PC-3 (cell line): ENCODE measurements at regions not wholly inside any gene's neighbourhood (a gene's known extent, or its start where the extent isn't known, plus 50 kb on each side); places are given as distances from the start of the nearest gene placed in this dataset.

ENCODE experiments used
- ATAC-seq: fragments of 200-7000 bp; cut with Tn5 transposase; 2 replicates; pipeline ENCODE4 v1.9.1; 2020; ENCODE audit warnings: mild to moderate bottlenecking, moderate library complexity
- BruUV-seq: library from RNA; stranded (reverse); fragments of 400-500 nt; replicated peaks from 2 replicates; lab custom pipeline; 2021; lab: Mats Ljungman, UMichigan
- CTCF ChIA-PET: fragments of 300-600 bp; sonication (Branson Sonifier 250); formaldehyde crosslinking; loops from one replicate; lab custom pipeline; 2022; ENCODE audit warnings: antibody characterized with exemption; lab: Charles Lee
- POLR2A ChIA-PET: fragments of 300-600 bp; sonication (Branson Sonifier 250); formaldehyde crosslinking; loops from one replicate; lab custom pipeline; 2022; ENCODE audit warnings: antibody characterized with exemption; ENCODE audit not compliant: unreplicated experiment; lab: Charles Lee
- DNase-seq: peaks from one replicate; pipeline ENCODE4 v3.0.0-alpha.2; 2015
- H2AFZ ChIP-seq: fragments of 300-600 bp; sonication (generic); 2 replicates; pipeline ENCODE4 v1.6.0; 2016; ENCODE audit warnings: antibody characterized with exemption, low read length
- H3F3A ChIP-seq: fragments of 300-600 bp; sonication (generic); one replicate; pipeline ENCODE4 v1.6.0; 2017; ENCODE audit warnings: antibody characterized with exemption, low read length, control low read depth, mild to moderate bottlenecking; ENCODE audit not compliant: unreplicated experiment
- H3K27ac ChIP-seq: fragments of 300-600 bp; sonication (generic); 2 replicates; pipeline ENCODE4 v1.5.1; 2016; ENCODE audit warnings: mild to moderate bottlenecking, low read length
- H3K27me3 ChIP-seq: fragments of 300-600 bp; sonication (generic); 2 replicates; pipeline ENCODE4 v1.6.1; 2016; ENCODE audit warnings: low read length, mixed read lengths
- H3K36me3 ChIP-seq: fragments of 300-600 bp; sonication (generic); 2 replicates; pipeline ENCODE4 v1.6.1; 2016; ENCODE audit warnings: low read depth, mixed run types, low read length, mixed read lengths
- H3K4me1 ChIP-seq: fragments of 300-600 bp; sonication (generic); 2 replicates; pipeline ENCODE4 v1.5.1; 2016; ENCODE audit warnings: low read length; ENCODE audit not compliant: insufficient read depth
- H3K4me2 ChIP-seq: fragments of 300-600 bp; sonication (generic); 2 replicates; pipeline ENCODE4 v1.6.0; 2016; ENCODE audit warnings: low read length
- H3K4me3 ChIP-seq: fragments of 300-600 bp; sonication (generic); 2 replicates; pipeline ENCODE4 v1.5.1; 2016; ENCODE audit warnings: mild to moderate bottlenecking, low read length, mixed read lengths
- H3K79me2 ChIP-seq: fragments of 300-600 bp; sonication (generic); 2 replicates; pipeline ENCODE4 v1.6.1; 2017; ENCODE audit warnings: low read length, mixed read lengths
- H3K9ac ChIP-seq: fragments of 300-600 bp; sonication (generic); 2 replicates; pipeline ENCODE4 v1.6.0; 2016; ENCODE audit warnings: mild to moderate bottlenecking, low read length
- H3K9me2 ChIP-seq: fragments of 300-600 bp; sonication (generic); replicated peaks from 2 replicates; pipeline ENCODE4 v1.6.1; 2016; ENCODE audit warnings: mixed run types, low read length, mixed read lengths
- H3K9me3 ChIP-seq: fragments of 300-600 bp; sonication (generic); 2 replicates; pipeline ENCODE4 v1.6.1; 2016; ENCODE audit warnings: low read length, mixed read lengths
- H4K20me1 ChIP-seq: fragments of 300-600 bp; sonication (generic); 2 replicates; pipeline ENCODE4 v1.6.1; 2016; ENCODE audit warnings: low read length, mixed read lengths
- CTCF ChIP-seq: fragments of 300-600 bp; sonication (generic); conservative IDR thresholded peaks from 2 replicates; pipeline ENCODE4 v1.5.1; 2017; ENCODE audit warnings: antibody characterized with exemption, low read depth, mild to moderate bottlenecking, low read length
- EZH2 ChIP-seq: fragments of 300-600 bp; sonication (generic); IDR thresholded peaks from one replicate; pipeline ENCODE4 v1.6.1; 2017; ENCODE audit warnings: antibody characterized with exemption, mild to moderate bottlenecking, low read length; ENCODE audit not compliant: unreplicated experiment
- EZH2phosphoT487 ChIP-seq: fragments of 300-600 bp; sonication (generic); IDR thresholded peaks from 2 replicates; pipeline ENCODE4 v1.6.1; 2018; ENCODE audit warnings: mild to moderate bottlenecking, antibody characterized with exemption, low read length, borderline replicate concordance
- intact Hi-C: fragments of 100-400 bp; cut with micrococcal nuclease; formaldehyde crosslinking; loops from 2 replicates; pipeline ENCODE4 v1.9.0; 2023

- no peak for DNase-seq
- ChIA-PET POLR2A (no interaction called here), CTCF (no interaction called here)
- TF ChIP-seq EZH2 (no peak), EZH2phosphoT487 (no peak), CTCF (no peak)
- Histone ChIP-seq H3K9ac (no peak overlapping the region), H3K4me2 (no peak overlapping the region), H3K27me3 (peaks cover 55% of the 10 kb centered on the region), H3K4me1 (no peaks in the 10 kb centered on the region), H3K9me3 (no peaks in the 10 kb centered on the region), H3K4me3 (no peak overlapping the region), H3F3A (no peaks in the 10 kb centered on the region), H3K36me3 (no peaks in the 10 kb centered on the region), H4K20me1 (no peaks in the 10 kb centered on the region), H2AFZ (no peak overlapping the region), H3K9me2 (no peaks in the 10 kb centered on the region), H3K79me2 (no peaks in the 10 kb centered on the region), H3K27ac (no peak overlapping the region)
- ATAC-seq = no peak
- intact Hi-C loops = no loop called here
- no TSS peak for BruUV-seq
These were observed 215.7 kb downstream of the USP6NL start for GRCh38 chr10:11395581-11396310.

GRCh38 chr10:11395161-11395560, 216.3 kb downstream of the USP6NL start:
- Histone ChIP-seq H3K9me3 (no peaks in the 10 kb centered on the region), H4K20me1 (no peaks in the 10 kb centered on the region), H3K36me3 (no peaks in the 10 kb centered on the region), H3K4me1 (no peaks in the 10 kb centered on the region), H3K4me2 (no peak overlapping the region), H3K4me3 (no peak overlapping the region), H3K27ac (no peak overlapping the region), H3K9me2 (no peaks in the 10 kb centered on the region), H3K27me3 (peaks cover 55% of the 10 kb centered on the region), H3K79me2 (no peaks in the 10 kb centered on the region), H3F3A (no peaks in the 10 kb centered on the region), H3K9ac (no peak overlapping the region), H2AFZ (no peak overlapping the region)
- TF ChIP-seq EZH2phosphoT487 = no peak
- TF ChIP-seq CTCF = no peak
- no peak for TF ChIP-seq EZH2
- BruUV-seq = no TSS peak
- intact Hi-C loops = no loop called here
- no peak for DNase-seq
- ATAC-seq = no peak
- ChIA-PET POLR2A (no interaction called here), CTCF (no interaction called here)

- ATAC-seq = no peak
- ChIA-PET CTCF (no interaction called here), POLR2A (no interaction called here)
- no peak overlapping the region for H3K4me2 ChIP-seq
- no TSS peak for BruUV-seq
- intact Hi-C loops = no loop called here
- no peak overlapping the region for H3K4me3 ChIP-seq
- H3K9me3 ChIP-seq = no peaks in the 10 kb centered on the region
- peaks cover 50% of the 10 kb centered on the region for H3K27me3 ChIP-seq
- no peak overlapping the region for H2AFZ ChIP-seq
- no peak for TF ChIP-seq EZH2phosphoT487
- TF ChIP-seq EZH2 = no peak
- no peak for TF ChIP-seq CTCF
- H3K9ac ChIP-seq = no peak overlapping the region
- no peak overlapping the region for H3K27ac ChIP-seq
- H3K79me2 ChIP-seq = no peaks in the 10 kb centered on the region
- no peaks in the 10 kb centered on the region for H3K9me2 ChIP-seq
- DNase-seq = no peak
- H4K20me1 ChIP-seq = no peaks in the 10 kb centered on the region
- no peaks in the 10 kb centered on the region for H3K36me3 ChIP-seq
- H3K4me1 ChIP-seq = no peaks in the 10 kb centered on the region
- H3F3A ChIP-seq = no peaks in the 10 kb centered on the region
These were observed 217.6 kb downstream of the USP6NL start for GRCh38 chr10:11393858-11394257.
